SHP77 treated with DMSO at 0.1 percent for 48 hours (cell line): ENCODE measurements at regions not wholly inside any gene's neighbourhood (a gene's known extent, or its start where the extent isn't known, plus 50 kb on each side); places are given as distances from the start of the nearest gene placed in this dataset.

Experiments used
- DNase-seq: peaks from one replicate; lab custom pipeline; 2025; lab: John Stamatoyannopoulos, UW

- DNase-seq, result no peak
Observed at GRCh38 chr21:40985370-40985769, 138.4 kb upstream of the DSCAM start.

- DNase-seq, result no peak
Observed at GRCh38 chr21:40990366-40990765, 143.4 kb upstream of the DSCAM start.

GRCh38 chr21:40997831-40998230, 150.9 kb upstream of the DSCAM start:
- no peak for DNase-seq

- DNase-seq, result no peak
Observed at GRCh38 chr21:41000838-41001237, 153.9 kb upstream of the DSCAM start.

GRCh38 chr21:41006636-41007035, 159.7 kb upstream of the DSCAM start:
- DNase-seq, result no peak

GRCh38 chr21:41008351-41008750, 159.6 kb upstream of the BACE2 start:
- DNase-seq, result no peak

GRCh38 chr21:41008974-41009373, 159.0 kb upstream of the BACE2 start:
- no peak for DNase-seq

- DNase-seq, result no peak
Observed at GRCh38 chr21:41009398-41010100, 158.4 kb upstream of the BACE2 start.

GRCh38 chr21:41010101-41010435, 157.9 kb upstream of the BACE2 start:
- no peak for DNase-seq

GRCh38 chr21:41011098-41011731, 156.7 kb upstream of the BACE2 start:
- DNase-seq, result no peak

- no peak for DNase-seq
Observed at GRCh38 chr21:41011951-41012366, 156.0 kb upstream of the BACE2 start.

- DNase-seq, result no peak
Observed at GRCh38 chr21:41012425-41012824, 155.5 kb upstream of the BACE2 start.

- no peak for DNase-seq
Observed at GRCh38 chr21:41016472-41016871, 151.5 kb upstream of the BACE2 start.

GRCh38 chr21:41018431-41018830, 149.5 kb upstream of the BACE2 start:
- no peak for DNase-seq

GRCh38 chr21:41023936-41024335, 144.0 kb upstream of the BACE2 start:
- DNase-seq, result no peak

- no peak for DNase-seq
Observed at GRCh38 chr21:41024341-41024740, 143.6 kb upstream of the BACE2 start.

GRCh38 chr21:41024746-41025254, 143.2 kb upstream of the BACE2 start:
- no peak for DNase-seq

- DNase-seq, result no peak
Observed at GRCh38 chr21:41029571-41029970, 138.4 kb upstream of the BACE2 start.

GRCh38 chr21:41031701-41032220, 136.2 kb upstream of the BACE2 start:
- no peak for DNase-seq

- no peak for DNase-seq
Observed at GRCh38 chr21:41032541-41032940, 135.4 kb upstream of the BACE2 start.

- no peak for DNase-seq
Observed at GRCh38 chr21:41037212-41037611, 130.7 kb upstream of the BACE2 start.

- DNase-seq, result no peak
Observed at GRCh38 chr21:41037936-41038335, 130.0 kb upstream of the BACE2 start.

GRCh38 chr21:41043014-41043413, 124.9 kb upstream of the BACE2 start:
- DNase-seq, result no peak
